ENCODE measurements at regions not wholly inside any gene's neighbourhood (a gene's known extent, or its start where the extent isn't known, plus 50 kb on each side); places are given as distances from the start of the nearest gene placed in this dataset.
"Not testable (repeated sequence)": the region's sequence is repeated elsewhere in the genome, so short reads cannot be mapped to it uniquely, and the experiment has no call there.

DNA sequence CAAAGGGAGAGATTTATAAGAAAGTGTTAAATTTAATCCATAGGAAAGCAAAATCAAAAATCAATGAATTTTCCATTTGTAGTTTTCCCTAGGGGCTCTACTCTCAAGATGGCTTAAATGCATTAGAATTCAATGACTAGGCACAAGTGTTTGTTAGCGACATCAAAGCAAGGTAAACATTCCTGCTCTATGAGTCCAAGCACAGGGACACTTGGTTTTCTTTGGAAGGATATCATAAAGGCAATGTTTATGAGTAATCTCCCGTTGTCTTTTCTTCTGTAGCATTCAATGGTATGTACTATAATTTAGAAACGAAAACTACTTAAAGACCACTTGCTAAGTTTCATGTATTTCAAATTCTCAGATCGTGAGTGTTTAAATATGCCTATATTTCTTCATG is 54.8 kb upstream of the ZNF717 start:
- not testable (repeated sequence) for DNase-seq

DNA sequence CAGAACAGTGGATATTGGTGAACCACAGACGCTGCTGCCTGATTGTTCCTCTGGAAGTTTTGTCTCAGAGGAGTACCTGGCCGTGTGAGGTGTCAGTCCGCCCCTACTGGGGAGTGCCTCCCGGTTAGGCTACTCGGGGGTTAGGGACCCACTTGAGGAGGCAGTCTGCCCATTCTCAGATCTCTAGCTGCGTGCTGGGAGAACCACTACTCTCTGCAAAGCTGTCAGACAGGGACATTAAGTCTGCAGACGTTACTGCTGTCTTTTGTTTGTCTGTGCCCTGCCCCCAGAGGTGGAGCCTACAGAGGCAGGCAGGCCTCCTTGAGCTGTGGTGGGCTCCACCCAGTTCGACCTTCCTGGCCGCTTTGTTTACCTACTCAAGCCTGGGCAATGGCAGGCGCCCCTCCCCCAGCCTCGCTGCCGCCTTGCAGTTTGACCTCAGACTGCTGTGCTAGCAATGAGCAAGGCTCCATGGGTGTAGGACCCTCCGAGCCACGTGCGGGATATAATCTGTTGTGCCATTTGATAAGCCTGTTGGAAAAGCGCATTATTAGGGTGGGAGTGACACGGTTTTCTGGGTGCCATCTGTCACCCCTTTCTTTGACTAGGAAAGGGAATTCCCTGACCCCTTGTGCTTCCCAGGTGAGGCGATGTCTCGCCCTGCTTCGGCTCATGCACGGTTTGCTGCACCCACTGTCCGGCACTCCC is 65.1 kb upstream of the ZNF717 start:
- not testable (repeated sequence) for DNase-seq

DNA sequence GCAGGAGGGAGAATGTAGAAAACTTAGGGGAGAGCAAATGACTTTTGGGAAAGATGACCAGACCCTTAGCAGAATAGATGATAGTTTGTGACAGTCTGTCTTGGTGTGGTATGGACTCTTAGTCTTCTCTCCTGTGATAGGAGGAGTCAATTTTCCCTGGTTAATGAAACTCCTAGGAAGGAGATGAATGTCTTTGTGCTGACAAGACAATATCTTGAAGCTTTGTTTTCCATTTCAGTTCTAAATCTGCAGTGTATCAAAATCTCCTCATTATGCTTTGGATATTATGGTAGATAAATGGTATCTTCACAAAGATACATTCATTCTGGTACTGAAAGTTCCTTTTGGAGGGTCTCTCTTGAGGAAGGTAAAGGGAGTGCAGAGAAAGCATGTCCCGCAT is 77.8 kb upstream of the ZNF717 start:
- no peak for DNase-seq

DNA sequence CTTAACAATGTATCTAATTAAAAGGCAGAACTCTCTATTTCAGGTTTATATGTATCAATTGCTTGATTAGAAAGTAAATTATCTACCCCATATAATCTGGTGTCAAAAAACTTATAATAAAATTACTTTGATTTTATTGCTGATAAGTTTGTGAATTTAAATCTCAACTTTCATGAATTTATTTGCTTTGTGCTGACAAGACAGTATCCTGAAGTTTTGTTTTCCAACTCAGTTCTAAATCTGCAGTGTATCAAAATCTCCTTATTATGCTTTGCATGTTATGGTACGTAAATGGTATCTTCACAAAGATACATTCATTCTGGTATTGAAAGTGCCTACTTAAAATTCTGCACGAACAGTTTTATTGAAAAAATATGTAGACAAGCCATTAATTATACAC is 78.5 kb upstream of the ZNF717 start:
- DNase-seq: no peak

DNA sequence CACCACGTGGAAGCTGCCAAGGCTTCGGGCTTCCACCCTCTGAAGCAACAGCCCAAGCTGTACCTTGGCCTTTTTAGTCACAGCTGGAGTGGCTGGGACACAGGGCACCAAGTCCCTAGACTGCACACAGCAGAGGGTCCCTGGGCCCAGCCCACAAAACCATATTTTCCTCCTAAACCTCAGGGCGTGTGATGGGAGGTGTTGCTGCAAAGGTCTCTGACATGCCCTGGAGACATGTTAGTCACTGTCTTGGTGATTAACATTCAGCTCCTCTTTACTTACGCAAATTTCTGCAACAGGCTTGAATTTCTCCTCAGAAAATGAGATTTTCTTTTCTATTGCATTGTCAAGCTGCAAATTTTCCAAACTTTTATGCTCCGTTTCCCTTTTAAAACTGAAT is 98.4 kb upstream of the ZNF717 start:
- DNase-seq: not testable (repeated sequence)

DNA sequence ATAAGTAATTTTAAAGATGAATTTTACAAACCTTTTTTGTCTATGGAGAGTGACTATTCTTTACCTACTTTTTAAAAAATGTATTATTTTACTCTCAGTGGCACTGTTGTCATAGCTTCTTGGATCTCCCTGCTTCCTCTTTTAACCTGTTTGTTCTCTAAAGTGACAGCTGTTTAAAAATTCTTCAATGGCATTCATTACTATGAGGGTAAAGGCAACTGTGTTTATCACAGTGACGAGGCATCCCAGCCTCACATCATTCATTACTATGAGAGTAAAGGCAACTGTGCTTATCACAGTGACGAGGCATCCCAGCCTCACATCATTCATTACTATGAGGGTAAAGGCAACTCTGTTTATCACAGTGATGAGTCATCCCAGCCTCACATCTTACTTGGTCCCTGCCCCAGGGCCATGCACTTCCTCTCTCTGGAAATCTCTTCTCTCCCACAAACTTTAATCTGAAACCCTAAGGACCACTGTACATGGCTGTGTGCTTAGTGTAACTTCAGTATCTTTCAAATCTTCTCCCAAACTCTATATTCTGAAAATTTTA is 101.7 kb upstream of the ZNF717 start:
- DNase-seq: no peak

DNA sequence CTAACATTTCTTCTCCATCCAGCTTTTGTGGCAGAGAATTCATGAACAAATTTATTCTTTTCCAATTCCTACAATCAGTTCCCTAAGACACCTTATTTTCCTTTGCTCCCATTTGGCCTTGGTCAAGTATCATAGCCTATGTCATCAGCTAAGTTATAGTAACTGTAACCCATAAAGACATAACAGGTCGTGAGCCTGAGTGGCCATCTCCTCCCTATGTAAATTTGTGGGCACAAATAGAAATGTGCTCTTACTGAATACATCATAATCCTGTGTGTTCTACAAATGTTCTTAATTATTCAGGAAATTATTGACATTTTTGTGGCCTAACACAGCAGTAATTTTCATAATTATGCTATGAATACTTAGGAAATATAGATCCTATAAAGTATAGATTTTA is 108.9 kb upstream of the ZNF717 start:
- no peak for DNase-seq

DNA sequence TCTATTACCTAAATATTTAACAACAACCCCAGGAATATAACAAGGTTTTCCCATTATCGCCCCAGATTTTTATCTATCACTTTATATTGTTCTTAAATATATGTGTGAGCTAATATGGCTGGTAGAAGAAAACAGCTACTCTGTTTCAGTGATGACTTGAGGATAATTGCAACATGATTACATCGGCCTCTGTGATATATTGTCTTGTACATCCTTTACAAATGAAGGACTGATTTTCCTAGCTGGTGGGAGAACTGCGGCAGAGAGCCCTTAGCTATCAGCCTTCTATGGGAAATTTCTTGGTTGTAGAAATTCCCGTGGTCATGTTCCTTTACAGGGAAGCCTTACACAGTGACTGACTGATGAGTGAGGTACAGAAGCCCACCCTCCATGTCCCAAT is 110.9 kb upstream of the ZNF717 start:
- no peak for DNase-seq

DNA sequence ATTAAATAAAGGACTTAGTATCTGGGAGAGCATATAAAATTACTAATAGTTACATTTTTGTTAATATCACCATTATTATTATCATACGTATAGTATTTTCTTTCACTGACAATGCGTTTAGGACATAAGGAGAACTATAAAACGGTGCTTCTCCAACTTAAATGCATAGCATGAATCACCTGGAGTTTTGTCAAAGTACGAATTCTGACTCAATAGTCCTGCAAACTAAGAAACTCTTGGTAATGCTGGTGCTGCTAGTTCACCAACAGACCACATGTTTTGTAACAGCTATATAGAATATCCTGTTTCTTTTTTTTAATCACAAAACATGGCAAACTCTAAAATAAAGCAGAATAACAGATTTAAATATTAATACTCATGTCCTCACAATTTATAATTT is 116.1 kb upstream of the ZNF717 start:
- not testable (repeated sequence) for DNase-seq

DNA sequence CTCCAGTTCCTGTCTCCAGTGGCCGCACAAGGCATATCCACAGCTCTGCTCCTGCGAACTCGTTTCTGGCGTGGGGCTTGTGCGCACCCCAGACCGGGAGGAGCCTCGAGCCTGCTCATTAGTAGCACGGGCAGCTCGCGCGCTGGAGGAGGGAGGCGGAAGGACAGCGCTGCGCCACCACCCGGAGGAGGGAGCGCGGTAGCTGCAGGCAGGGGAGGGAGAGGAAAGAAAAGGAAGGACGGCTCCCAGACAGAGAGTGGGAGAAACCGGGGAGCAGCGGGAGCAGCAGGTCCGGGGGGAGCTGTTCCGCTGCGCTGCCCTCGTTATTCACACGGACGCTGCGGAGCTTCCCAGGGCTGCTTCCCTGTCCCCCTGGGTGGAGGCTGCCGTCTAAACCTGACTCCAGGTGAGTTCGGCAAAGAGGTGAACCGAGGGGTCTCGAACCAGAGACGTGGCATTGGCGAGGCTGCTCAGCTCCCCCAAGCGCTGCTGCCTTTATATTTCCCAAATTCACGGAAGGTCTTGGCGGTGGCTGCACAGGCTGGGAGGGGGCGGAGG is 121.3 kb upstream of the ZNF717 start:
- DNase-seq: peak in 24 of 56 donors; percentile 1 to 61 (median 10)

DNA sequence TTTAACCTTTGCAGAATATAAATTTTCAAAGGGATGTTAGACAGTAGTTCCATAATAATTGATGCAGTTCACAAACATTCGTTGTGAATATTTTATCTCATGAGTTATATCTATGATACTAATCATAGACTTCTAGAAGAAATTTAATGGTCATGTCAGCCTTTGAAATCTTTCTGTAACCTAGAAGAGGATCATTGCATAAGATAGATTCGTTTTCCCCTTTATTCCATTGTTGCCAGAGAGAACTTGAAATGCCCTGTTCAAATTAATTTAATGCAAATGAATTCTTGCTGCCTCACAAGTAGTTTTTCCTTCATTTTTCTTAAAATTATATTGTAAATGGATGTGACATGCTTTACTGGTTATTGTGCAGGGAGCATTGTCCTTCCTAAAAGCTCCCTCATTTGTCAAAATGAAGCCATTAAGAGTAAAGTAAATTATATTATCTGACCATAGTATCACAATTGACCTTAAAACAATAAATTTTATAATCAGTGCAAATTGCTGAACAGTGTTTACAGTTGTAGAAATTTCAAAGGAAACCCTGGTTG is 128.5 kb upstream of the ZNF717 start:
- DNase-seq: no peak

DNA sequence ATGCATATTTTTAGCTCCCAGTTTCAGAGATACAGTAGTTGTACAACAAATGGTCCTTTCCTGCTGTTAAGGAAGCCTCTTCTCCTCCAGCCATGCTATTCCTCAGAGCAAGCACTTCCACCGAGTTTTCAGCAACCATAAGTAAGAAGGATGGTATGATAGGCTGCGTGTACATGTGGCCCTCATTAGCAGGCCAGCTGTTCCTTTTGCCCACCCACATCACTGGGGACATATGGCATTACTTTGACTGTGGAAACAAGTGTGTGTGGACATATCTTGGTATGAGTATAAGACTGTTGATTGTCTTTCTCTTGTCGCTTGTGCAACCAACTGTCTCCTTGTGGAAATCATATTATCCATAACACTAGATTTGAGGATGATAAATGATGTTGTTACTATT is 129.4 kb upstream of the ZNF717 start:
- not testable (repeated sequence) for DNase-seq

DNA sequence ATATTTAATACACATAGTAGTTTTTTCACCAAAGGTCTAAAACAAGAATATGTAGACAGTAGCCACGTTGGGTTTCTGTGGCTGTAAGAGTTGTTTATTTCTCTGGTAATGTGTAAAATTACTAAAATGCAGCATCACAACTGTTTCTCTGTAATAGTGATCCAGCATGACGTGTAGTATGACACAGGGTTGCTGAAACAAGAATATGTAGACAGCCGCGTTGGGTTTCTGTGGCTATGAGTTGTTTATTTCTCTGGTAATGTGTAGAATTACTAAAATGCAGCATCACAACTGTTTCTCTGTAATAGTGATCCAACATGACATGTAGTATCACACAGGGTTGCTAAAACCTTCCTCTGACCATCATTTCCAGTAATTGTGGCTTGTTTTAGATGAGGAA is 153.6 kb upstream of the ZNF717 start:
- no peak for DNase-seq

DNA sequence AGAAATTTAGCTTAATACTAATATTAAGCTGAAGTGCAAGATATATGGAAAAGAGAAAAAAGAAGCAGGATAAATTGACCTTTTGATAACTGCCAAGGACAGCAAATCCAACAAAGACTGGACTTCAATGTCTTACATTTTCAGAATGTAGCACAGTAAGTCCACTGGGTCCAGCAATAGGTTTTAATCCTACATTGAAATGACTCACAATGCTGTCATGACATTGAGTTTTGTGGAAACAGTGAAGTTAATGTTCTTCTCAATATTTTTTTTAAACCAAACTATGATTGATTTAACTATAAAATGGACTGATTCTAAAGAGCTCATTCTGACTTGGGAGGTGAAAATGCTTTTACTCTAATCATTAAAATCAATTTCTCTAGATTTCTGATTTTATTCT is 166.6 kb upstream of the ZNF717 start:
- no peak for DNase-seq

DNA sequence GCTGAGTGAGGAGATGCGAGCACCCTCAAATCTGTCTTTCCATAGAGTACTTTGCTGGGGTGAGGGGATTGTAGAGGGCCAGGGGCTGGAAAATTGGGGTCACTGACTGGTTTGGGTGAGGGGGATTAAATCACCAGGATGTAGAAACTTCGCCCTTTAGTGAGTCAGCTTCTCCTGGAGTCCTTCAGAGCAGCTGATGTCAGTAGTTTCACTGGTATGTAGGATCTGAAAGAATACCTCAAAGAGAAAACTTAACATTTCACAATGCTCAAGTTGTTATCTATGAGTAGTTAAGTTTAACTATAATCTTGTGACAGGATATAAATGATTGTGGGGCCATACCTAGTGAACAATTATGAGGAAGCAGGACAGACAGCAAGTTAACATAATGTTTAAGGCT is 174.7 kb upstream of the ZNF717 start:
- DNase-seq: not testable (repeated sequence)

DNA sequence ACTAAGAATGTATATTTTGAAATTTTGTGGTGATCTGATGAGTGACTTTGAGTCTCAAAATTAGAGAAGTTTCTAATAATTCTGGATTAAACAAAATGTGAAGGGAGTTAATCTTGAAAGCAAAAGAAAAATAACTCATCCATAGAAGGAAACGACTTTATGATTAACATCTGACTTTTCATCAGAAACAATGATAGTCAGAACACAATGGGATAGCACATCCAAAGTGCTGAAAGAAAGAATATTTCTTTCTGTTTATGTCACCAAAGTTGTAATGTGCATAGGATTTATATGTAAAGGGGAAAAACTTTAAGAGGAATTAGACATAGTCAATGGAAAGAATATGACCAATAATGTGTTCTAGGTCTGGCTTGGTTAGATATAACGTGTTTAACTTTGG is 176.7 kb upstream of the ZNF717 start:
- not testable (repeated sequence) for DNase-seq

DNA sequence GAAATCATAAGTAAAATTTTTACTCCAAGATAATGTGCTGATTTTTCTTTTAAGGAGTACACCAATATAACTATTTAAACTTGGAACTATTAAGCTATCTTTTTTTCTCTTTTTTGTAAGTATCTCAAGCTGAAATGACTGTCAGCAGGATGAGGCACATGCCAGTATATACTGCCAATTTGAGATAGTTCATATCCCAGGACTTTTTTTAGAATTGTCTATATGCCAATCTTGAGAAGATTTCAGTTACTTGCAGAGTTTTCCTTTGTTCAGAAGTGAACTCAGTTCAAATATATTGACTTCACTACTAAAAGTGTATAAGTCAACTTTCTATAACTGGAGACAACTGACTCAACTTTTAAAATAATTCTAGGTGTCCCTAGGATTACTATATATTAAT is 181.7 kb upstream of the ZNF717 start:
- DNase-seq: no peak

DNA sequence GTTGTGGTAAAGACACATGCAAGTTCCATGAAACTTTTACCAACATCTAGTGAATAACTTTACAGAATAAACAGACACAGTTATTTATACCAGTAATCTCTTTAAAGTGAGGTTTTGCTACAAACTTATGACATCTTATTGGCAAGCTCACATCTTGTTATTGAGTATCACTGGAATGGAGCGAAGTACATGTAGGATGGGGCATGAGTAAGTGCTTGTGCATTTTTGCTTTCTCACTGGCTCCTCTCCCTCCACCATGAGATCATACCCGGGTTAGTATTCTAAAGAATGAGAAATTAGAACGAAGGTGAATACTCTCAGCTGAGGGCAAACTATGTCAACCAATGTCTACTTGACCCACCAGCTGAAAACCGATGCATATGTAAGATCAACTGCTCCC is 193.3 kb upstream of the ZNF717 start:
- DNase-seq: no peak

DNA sequence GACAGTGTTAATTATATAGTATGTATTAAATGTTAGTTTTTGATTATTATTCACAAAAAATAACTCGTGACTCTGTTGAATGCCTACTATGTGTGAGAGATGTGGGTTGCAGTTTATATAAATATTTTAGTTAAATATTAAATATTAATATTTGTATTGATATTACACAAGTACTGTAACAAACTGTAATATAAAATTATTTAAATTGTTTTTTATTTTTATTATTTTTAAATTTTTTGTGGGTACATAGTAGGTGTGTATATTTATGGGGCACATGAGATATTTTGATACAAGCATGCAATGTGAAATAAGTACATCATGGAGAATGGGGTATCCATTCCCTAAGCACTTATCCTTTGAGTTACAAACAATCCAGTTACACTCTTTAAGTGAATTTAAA is 196.1 kb upstream of the ZNF717 start:
- no peak for DNase-seq

DNA sequence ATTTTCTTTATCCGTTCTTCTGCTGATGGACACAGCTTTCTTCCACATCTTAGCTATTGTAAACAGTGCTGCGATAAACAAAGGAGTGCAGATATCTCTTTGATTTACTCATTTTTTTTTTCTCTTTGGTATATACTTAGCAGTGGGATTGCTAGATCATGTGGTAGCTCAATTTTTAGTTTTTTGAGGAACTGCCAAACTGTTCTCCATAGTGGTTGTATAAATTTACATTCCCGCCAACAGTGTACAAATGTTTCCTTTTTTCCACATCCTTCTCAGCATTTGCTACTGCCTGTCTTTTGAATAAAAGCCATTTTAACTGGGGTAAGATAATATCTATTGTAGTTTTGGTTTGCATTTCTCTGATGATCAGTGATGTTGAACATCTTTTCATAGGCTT is 196.8 kb upstream of the ZNF717 start:
- DNase-seq: no peak

DNA sequence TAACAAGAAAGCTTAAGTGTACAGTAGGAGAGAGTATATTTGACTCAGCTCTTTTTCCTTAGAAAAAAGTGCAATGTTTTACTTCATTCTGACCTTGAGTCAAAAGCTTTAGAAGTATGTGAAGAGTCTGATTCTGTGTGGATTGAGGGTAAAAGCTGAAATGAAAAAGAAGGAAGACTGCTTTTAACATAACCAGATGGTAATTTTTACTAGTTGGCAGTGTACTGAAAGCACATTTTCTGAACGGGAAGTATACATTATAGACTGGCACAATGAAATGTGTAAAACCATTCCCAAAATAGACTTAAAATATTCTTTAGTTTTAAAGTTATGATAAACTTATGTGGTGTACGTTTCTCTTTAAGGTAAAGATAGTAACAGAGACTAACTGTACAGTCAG is 197.8 kb upstream of the ZNF717 start:
- DNase-seq: no peak

DNA sequence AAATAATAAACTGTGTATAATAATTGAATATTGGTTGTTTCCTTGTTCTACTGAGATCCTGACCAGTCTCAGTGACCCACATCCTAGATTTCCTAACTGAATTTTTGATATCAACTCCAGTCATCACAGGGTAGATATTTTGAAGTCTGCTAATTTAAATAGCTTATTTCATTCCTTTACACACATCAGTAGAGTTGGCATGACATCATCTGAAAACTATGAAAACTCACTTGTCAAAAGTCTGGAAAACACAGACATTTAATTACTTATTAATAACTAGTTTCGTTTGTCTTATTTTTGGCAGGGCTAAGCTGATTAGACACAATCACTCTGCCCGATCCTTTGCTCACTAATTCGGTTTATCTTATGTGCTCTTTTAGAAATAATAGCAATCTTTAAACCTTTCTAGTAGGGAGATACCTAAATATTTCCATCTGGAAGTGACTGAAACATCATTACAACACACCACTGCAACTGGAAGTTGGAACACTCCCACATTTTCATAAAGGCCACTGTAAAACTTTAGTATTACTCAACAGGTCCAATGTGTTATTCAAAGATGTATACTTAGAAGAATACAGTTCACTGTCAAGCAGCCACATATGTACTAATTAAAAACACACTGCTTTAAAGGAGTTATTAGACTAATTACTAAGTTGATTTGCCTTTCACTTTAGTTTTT is 198.4 kb upstream of the ZNF717 start:
- no peak for DNase-seq
